GM18951 (cell line): ENCODE measurements at regions not wholly inside any gene's neighbourhood (a gene's known extent, or its start where the extent isn't known, plus 50 kb on each side); places are given as distances from the start of the nearest gene placed in this dataset.
"Not testable (repeated sequence)": the region's sequence is repeated elsewhere in the genome, so short reads cannot be mapped to it uniquely, and the experiment has no call there.

ENCODE experiments used
- POLR2A ChIP-seq: IDR thresholded peaks from 4 replicates; pipeline ENCODE4 v1.6.1; 2011; ENCODE audit warnings: mild to moderate bottlenecking; ENCODE audit not compliant: insufficient read length, insufficient read depth; ENCODE audit errors: extremely low read depth
- in situ Hi-C: fragments of 300-500 bp; cut with MboI; formaldehyde crosslinking; loops from one replicate; pipeline ENCODE4 v1.12.0; 2022; ENCODE audit warnings: low sequenced_read_pairs, mixed read lengths, inconsistent platforms; ENCODE audit not compliant: unreplicated experiment

- in situ Hi-C loops = no loop called here
- no peak for TF ChIP-seq POLR2A
These were observed 68.2 kb downstream of the LHX9 start for GRCh38 chr1:197985351-197985750.

GRCh38 chr1:197986817-197987216 lies 69.6 kb downstream of the LHX9 start:
- TF ChIP-seq POLR2A = no peak
- in situ Hi-C loops = no loop called here

GRCh38 chr1:197987294-197987693 lies 70.1 kb downstream of the LHX9 start:
- TF ChIP-seq POLR2A = no peak
- in situ Hi-C loops = no loop called here

GRCh38 chr1:197988581-197988980 lies 71.4 kb downstream of the LHX9 start:
- in situ Hi-C loops = not testable (repeated sequence)

- in situ Hi-C loops = no loop called here
- TF ChIP-seq POLR2A = no peak
These were observed 71.9 kb downstream of the LHX9 start for GRCh38 chr1:197989058-197989457.

GRCh38 chr1:197991594-197991993 lies 74.4 kb downstream of the LHX9 start:
- in situ Hi-C loops = no loop called here
- no peak for TF ChIP-seq POLR2A

- TF ChIP-seq POLR2A = no peak
- in situ Hi-C loops = no loop called here
These were observed 77.8 kb downstream of the LHX9 start for GRCh38 chr1:197994907-197995407.

- in situ Hi-C loops = no loop called here
- no peak for TF ChIP-seq POLR2A
These were observed 78.5 kb downstream of the LHX9 start for GRCh38 chr1:197995408-197996258.

GRCh38 chr1:197996259-197996512 lies 79.0 kb downstream of the LHX9 start:
- in situ Hi-C loops = not testable (repeated sequence)

GRCh38 chr1:197998110-197998509 lies 80.9 kb downstream of the LHX9 start:
- TF ChIP-seq POLR2A = no peak
- in situ Hi-C loops = no loop called here

GRCh38 chr1:198001776-198002408 lies 84.7 kb downstream of the LHX9 start:
- TF ChIP-seq POLR2A = no peak
- in situ Hi-C loops = no loop called here

GRCh38 chr1:198003468-198003867 lies 86.3 kb downstream of the LHX9 start:
- no peak for TF ChIP-seq POLR2A
- in situ Hi-C loops = no loop called here

GRCh38 chr1:198007011-198007410 lies 89.8 kb downstream of the LHX9 start:
- no peak for TF ChIP-seq POLR2A
- in situ Hi-C loops = no loop called here

GRCh38 chr1:198007687-198008607 lies 90.8 kb downstream of the LHX9 start:
- in situ Hi-C loops = no loop called here
- no peak for TF ChIP-seq POLR2A

GRCh38 chr1:198014355-198014754 lies 97.2 kb downstream of the LHX9 start:
- no peak for TF ChIP-seq POLR2A
- in situ Hi-C loops = no loop called here
